Loucy (cell line): ENCODE measurements at regions not wholly inside any gene's neighbourhood (a gene's known extent, or its start where the extent isn't known, plus 50 kb on each side); places are given as distances from the start of the nearest gene placed in this dataset.
A peak's percentile ranks its signal among the peaks of the same experiment; 100 is the strongest.

ENCODE experiments used
- H2AFZ ChIP-seq: fragments of 200-600 bp; sonication (generic); 2 replicates; pipeline ENCODE4 v1.6.0; 2016; ENCODE audit warnings: antibody characterized with exemption, mild to moderate bottlenecking, low read length, moderate library complexity
- H3F3A ChIP-seq: fragments of 200-600 bp; 2 replicates; pipeline ENCODE4 v1.6.0; 2016; ENCODE audit warnings: antibody characterized with exemption, low read depth, mild to moderate bottlenecking
- H3K27me3 ChIP-seq: fragments of 200-600 bp; sonication (generic); 2 replicates; pipeline ENCODE4 v1.6.1; 2014; ENCODE audit warnings: low read length, mild to moderate bottlenecking; ENCODE audit not compliant: insufficient read depth, poor library complexity, severe bottlenecking
- H3K36me3 ChIP-seq: fragments of 200-600 bp; sonication (generic); 2 replicates; pipeline ENCODE4 v1.6.1; 2016; ENCODE audit warnings: low read length; ENCODE audit not compliant: insufficient read depth
- H3K4me1 ChIP-seq: fragments of 200-600 bp; sonication (generic); 2 replicates; pipeline ENCODE4 v1.5.1; 2014; ENCODE audit warnings: low read length, mild to moderate bottlenecking; ENCODE audit not compliant: insufficient read depth, poor library complexity, severe bottlenecking
- H3K4me2 ChIP-seq: fragments of 200-600 bp; sonication (generic); 2 replicates; pipeline ENCODE4 v1.6.0; 2014; ENCODE audit warnings: antibody characterized with exemption, low read length, low read depth, mild to moderate bottlenecking; ENCODE audit not compliant: poor library complexity, severe bottlenecking
- H3K4me3 ChIP-seq: fragments of 200-600 bp; sonication (generic); 2 replicates; pipeline ENCODE4 v1.5.1; 2014; ENCODE audit warnings: low read length, mild to moderate bottlenecking, mixed read lengths; ENCODE audit not compliant: poor library complexity, severe bottlenecking
- H3K79me2 ChIP-seq: fragments of 200-600 bp; sonication (generic); 2 replicates; pipeline ENCODE4 v1.6.1; 2014; ENCODE audit warnings: low read length; ENCODE audit not compliant: insufficient read depth
- H3K9ac ChIP-seq: fragments of 200-600 bp; sonication (generic); 2 replicates; pipeline ENCODE4 v1.6.0; 2014; ENCODE audit warnings: mild to moderate bottlenecking, low read depth, low read length, moderate library complexity; ENCODE audit not compliant: poor library complexity, severe bottlenecking
- H3K9me2 ChIP-seq: fragments of 200-600 bp; sonication (generic); replicated peaks from 2 replicates; pipeline ENCODE4 v1.6.1; 2016; ENCODE audit warnings: low read depth, low read length, mixed read lengths
- H3K9me3 ChIP-seq: fragments of 200-600 bp; sonication (generic); 2 replicates; pipeline ENCODE4 v1.6.1; 2014; ENCODE audit warnings: mild to moderate bottlenecking, antibody characterized with exemption, low read length, low read depth; ENCODE audit not compliant: insufficient read depth
- H4K20me1 ChIP-seq: fragments of 200-600 bp; sonication (generic); 2 replicates; pipeline ENCODE4 v1.6.0; 2014; ENCODE audit warnings: antibody characterized with exemption, low read length, mild to moderate bottlenecking; ENCODE audit not compliant: insufficient read depth, poor library complexity, severe bottlenecking
- CTCF ChIP-seq: fragments of 200-600 bp; sonication (generic); conservative IDR thresholded peaks from 2 replicates; pipeline ENCODE4 v1.5.1; 2014; ENCODE audit warnings: mild to moderate bottlenecking, antibody characterized with exemption, low read length
- EZH2phosphoT487 ChIP-seq: fragments of 200-600 bp; IDR thresholded peaks from 2 replicates; pipeline ENCODE4 v1.6.1; 2018; ENCODE audit warnings: antibody characterized with exemption, mild to moderate bottlenecking, moderate library complexity, borderline replicate concordance

DNA sequence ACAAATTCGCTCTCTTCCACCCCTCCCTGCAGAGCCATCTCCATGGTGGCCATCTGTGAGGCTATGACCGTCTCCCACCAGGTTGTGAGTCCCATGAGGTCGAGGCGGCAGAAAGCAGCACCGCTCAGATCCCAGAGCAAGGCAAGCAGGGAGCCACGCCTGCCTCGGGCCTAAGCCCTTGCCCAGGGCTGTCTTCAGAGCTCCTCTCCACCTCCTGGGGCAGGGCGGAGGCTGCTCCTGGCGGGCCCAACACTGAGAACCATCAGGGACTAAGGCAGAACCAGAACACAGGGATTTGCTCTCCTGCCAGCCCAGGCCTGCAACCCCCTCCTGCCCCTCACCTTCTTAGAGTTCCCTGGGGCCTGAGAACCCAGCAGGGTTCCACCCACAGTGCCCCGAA lies 80.9 kb upstream of the WNT11 start:
- H3K9me2 ChIP-seq = no peaks in the 10 kb centered on the region
- H3K9me3 ChIP-seq = no peaks in the 10 kb centered on the region
- TF ChIP-seq EZH2phosphoT487 = no peak
- no peak for TF ChIP-seq CTCF
- no peaks in the 10 kb centered on the region for H3K79me2 ChIP-seq
- H3K9ac ChIP-seq = peak overlapping the region; percentile 61
- H3K27me3 ChIP-seq = no peaks in the 10 kb centered on the region
- H3K4me3 ChIP-seq = no peak overlapping the region
- H3F3A ChIP-seq = no peaks in the 10 kb centered on the region
- no peaks in the 10 kb centered on the region for H3K36me3 ChIP-seq
- H2AFZ ChIP-seq = 0 out of 2 replicates have a peak overlapping the region, but pooled peaks have one; percentile 74
- H3K4me1 ChIP-seq = peaks cover 23% of the 10 kb centered on the region
- no peaks in the 10 kb centered on the region for H4K20me1 ChIP-seq
- H3K4me2 ChIP-seq = peak overlapping the region; percentile 74

DNA sequence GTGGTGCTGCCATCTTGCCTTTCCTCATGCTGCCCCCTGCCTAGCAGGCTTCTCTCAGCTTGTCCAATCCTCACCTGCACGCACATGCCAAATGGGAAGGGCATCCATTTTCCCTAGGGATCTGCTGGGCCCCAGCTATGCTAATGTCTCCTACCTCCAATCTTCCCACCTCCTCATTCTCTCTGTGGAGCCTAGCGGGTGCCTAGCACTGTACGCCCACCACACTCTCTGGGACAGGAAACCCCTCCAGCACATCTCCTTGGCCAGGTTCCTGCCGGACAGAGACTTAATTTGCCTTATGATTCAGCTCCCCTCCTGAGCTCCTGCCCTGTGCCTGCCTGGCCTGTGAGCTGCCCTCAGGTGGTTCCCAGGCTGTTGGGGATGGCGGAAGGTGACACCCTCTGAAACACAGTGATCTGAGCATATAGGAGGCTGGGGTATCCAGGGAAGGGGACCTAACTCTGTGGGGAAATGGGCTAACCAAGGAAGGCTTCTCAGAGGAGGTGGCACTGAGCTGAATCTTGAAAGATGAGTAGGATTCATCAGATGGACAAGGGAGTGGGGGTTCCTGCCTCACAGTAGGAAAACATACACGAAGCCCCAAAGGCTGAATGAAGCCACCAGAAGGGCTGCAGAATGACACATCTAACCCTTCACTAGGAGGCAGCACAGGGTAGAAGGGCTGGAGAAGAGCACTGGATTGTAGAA lies 79.2 kb upstream of the WNT11 start:
- H3K9me2 ChIP-seq = no peaks in the 10 kb centered on the region
- no peaks in the 10 kb centered on the region for H3K9me3 ChIP-seq
- no peaks in the 10 kb centered on the region for H3K36me3 ChIP-seq
- H4K20me1 ChIP-seq = no peaks in the 10 kb centered on the region
- peaks cover 23% of the 10 kb centered on the region for H3K4me1 ChIP-seq
- H3F3A ChIP-seq = no peaks in the 10 kb centered on the region
- H3K79me2 ChIP-seq = no peaks in the 10 kb centered on the region
- H3K4me2 ChIP-seq = no peak overlapping the region
- H2AFZ ChIP-seq = no peak overlapping the region
- no peak overlapping the region for H3K9ac ChIP-seq
- TF ChIP-seq CTCF (no peak), EZH2phosphoT487 (no peak)
- no peak overlapping the region for H3K4me3 ChIP-seq
- H3K27me3 ChIP-seq = no peaks in the 10 kb centered on the region

- Histone ChIP-seq H3K27me3 (no peaks in the 10 kb centered on the region), H3K4me3 (no peak overlapping the region), H3K4me2 (no peak overlapping the region), H2AFZ (no peak overlapping the region), H3K9ac (no peak overlapping the region), H3F3A (no peaks in the 10 kb centered on the region), H3K9me3 (no peaks in the 10 kb centered on the region), H3K4me1 (peaks cover 23% of the 10 kb centered on the region), H4K20me1 (no peaks in the 10 kb centered on the region), H3K36me3 (no peaks in the 10 kb centered on the region), H3K9me2 (no peaks in the 10 kb centered on the region), H3K79me2 (no peaks in the 10 kb centered on the region)
- TF ChIP-seq EZH2phosphoT487 = no peak
- TF ChIP-seq CTCF = no peak
These were observed 77.9 kb upstream of the WNT11 start for GRCh38 chr11:76284161-76284560.
